HUDEP-2 (cell line): ENCODE measurements at regions not wholly inside any gene's neighbourhood (a gene's known extent, or its start where the extent isn't known, plus 50 kb on each side); places are given as distances from the start of the nearest gene placed in this dataset.
"Not testable (repeated sequence)": the region's sequence is repeated elsewhere in the genome, so short reads cannot be mapped to it uniquely, and the experiment has no call there.

Source experiments
- DNase-seq, 76 experiments: peaks; one replicate each; lab custom pipeline; 2025; ENCODE audit not compliant: unreplicated experiment in 76 of 76; lab: John Stamatoyannopoulos, UW

GRCh38 chr4:34850968-34851367, 1393.3 kb downstream of the ARAP2 start:
- DNase-seq: no peak

GRCh38 chr4:34851411-34851810, 1392.9 kb downstream of the ARAP2 start:
- no peak for DNase-seq

- no peak for DNase-seq
Measured at GRCh38 chr4:34854451-34854850, 1389.9 kb downstream of the ARAP2 start.

GRCh38 chr4:34861666-34862065, 1382.6 kb downstream of the ARAP2 start:
- no peak for DNase-seq

GRCh38 chr4:34878961-34879360, 1365.4 kb downstream of the ARAP2 start:
- DNase-seq: no peak

GRCh38 chr4:34880246-34880645, 1364.1 kb downstream of the ARAP2 start:
- DNase-seq: no peak

- no peak for DNase-seq
Measured at GRCh38 chr4:34891892-34892291, 1352.4 kb downstream of the ARAP2 start.

GRCh38 chr4:34893382-34893781, 1350.9 kb downstream of the ARAP2 start:
- no peak for DNase-seq

GRCh38 chr4:34920032-34920431, 1324.3 kb downstream of the ARAP2 start:
- DNase-seq: no peak

GRCh38 chr4:34921391-34921790, 1322.9 kb downstream of the ARAP2 start:
- DNase-seq: no peak

GRCh38 chr4:34922325-34922724, 1322.0 kb downstream of the ARAP2 start:
- no peak for DNase-seq

GRCh38 chr4:34932591-34932990, 1311.7 kb downstream of the ARAP2 start:
- no peak for DNase-seq

GRCh38 chr4:34935739-34936138, 1308.6 kb downstream of the ARAP2 start:
- DNase-seq: no peak

- DNase-seq: no peak
Measured at GRCh38 chr4:34939073-34939472, 1305.2 kb downstream of the ARAP2 start.

- DNase-seq: no peak
Measured at GRCh38 chr4:34943741-34944386, 1300.5 kb downstream of the ARAP2 start.

GRCh38 chr4:34950926-34951325, 1293.4 kb downstream of the ARAP2 start:
- DNase-seq: no peak

- DNase-seq: no peak
Measured at GRCh38 chr4:34953145-34953799, 1291.0 kb downstream of the ARAP2 start.

GRCh38 chr4:34964613-34965012, 1279.7 kb downstream of the ARAP2 start:
- DNase-seq: no peak

GRCh38 chr4:34972189-34972588, 1272.1 kb downstream of the ARAP2 start:
- no peak for DNase-seq

- DNase-seq: no peak
Measured at GRCh38 chr4:34973650-34974312, 1270.5 kb downstream of the ARAP2 start.

- no peak for DNase-seq
Measured at GRCh38 chr4:34974313-34974680, 1270.0 kb downstream of the ARAP2 start.

GRCh38 chr4:35021222-35021621, 1223.1 kb downstream of the ARAP2 start:
- DNase-seq: not testable (repeated sequence)
